ENCODE measurements at regions not wholly inside any gene's neighbourhood (a gene's known extent, or its start where the extent isn't known, plus 50 kb on each side); places are given as distances from the start of the nearest gene placed in this dataset.

DNA sequence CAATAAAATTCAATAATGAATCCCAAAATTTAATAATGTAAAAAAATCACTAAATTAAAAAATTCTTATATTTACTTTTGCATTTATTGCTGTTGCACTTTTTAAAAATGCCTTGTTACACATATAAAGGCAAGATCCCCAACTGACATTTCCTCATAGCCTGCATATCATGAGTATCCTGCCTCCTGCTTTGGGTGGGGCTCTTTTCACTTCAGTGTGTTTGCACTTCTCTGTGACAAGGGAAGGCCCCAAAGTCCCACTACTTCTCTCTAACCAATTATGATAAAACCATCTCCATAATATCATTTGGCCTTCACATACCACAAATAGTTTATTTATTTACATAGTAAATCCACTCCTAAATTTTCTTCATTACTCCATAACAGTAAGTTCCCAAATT lies 446.1 kb upstream of the MARCKS start:
- no peak for TF ChIP-seq CTCF (IDR thresholded peaks at IDR 0.05; ENCODE audit: extremely low read depth in 1 of 2, insufficient read depth in 1 of 2, low read depth in 1 of 2, low read length in 2 of 2)
- no peak for TF ChIP-seq EZH2 (IDR thresholded peaks at IDR 0.05; ENCODE audit: borderline replicate concordance, low read depth, low read length, severe bottlenecking)
- TF ChIP-seq POLR2A (IDR thresholded peaks at IDR 0.05; ENCODE audit: low read depth, low read length): no peak
- TF ChIP-seq, protein P1, sequence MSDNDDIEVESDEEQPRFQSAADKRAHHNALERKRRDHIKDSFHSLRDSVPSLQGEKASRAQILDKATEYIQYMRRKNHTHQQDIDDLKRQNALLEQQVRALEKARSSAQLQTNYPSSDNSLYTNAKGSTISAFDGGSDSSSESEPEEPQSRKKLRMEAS (IDR thresholded peaks at IDR 0.05; ENCODE audit: insufficient read depth, insufficient read length): no peak
- TF ChIP-seq GATA2 (IDR thresholded peaks at IDR 0.05; ENCODE audit: insufficient read depth, insufficient read length, low read depth, low read length): no peak
- TF ChIP-seq JUN (IDR thresholded peaks at IDR 0.05; ENCODE audit: borderline replicate concordance, insufficient read depth, insufficient read length, low read depth): no peak

Measured in endothelial cell of umbilical vein (primary cell).